ENCODE measurements at regions not wholly inside any gene's neighbourhood (a gene's known extent, or its start where the extent isn't known, plus 50 kb on each side); places are given as distances from the start of the nearest gene placed in this dataset.

- TF ChIP-seq CTCF (IDR thresholded peaks at IDR 0.05; ENCODE audit: low read depth, low read length) (no peak), EZH2phosphoT487 (IDR thresholded peaks at IDR 0.05; ENCODE audit: low read depth) (no peak)
Observed at GRCh38 chr9:86586144-86586494, 231.9 kb upstream of the TUT7 start.
